H9 (cell line): ENCODE measurements at regions not wholly inside any gene's neighbourhood (a gene's known extent, or its start where the extent isn't known, plus 50 kb on each side); places are given as distances from the start of the nearest gene placed in this dataset.

Experiments used
- DNase-seq: peaks from one replicate; pipeline ENCODE4 v3.0.0-alpha.2; 2017
- H2AFZ ChIP-seq: one replicate; pipeline ENCODE4 v1.6.1; 2013; ENCODE audit warnings: mild to moderate bottlenecking, low read length, control low read depth, moderate library complexity
- H2AK5ac ChIP-seq: 2 replicates; pipeline ENCODE4 v1.6.1; 2013; ENCODE audit warnings: low read length, control low read depth, mixed read lengths; ENCODE audit not compliant: insufficient read length
- H2BK120ac ChIP-seq: one replicate; pipeline ENCODE4 v1.6.1; 2013; ENCODE audit warnings: low read depth, mild to moderate bottlenecking, low read length, control low read depth, inconsistent platforms; ENCODE audit not compliant: poor library complexity, severe bottlenecking
- H2BK12ac ChIP-seq: 2 replicates; pipeline ENCODE4 v1.6.1; 2013; ENCODE audit warnings: low read length, control low read depth, mixed read lengths, low read depth; ENCODE audit not compliant: insufficient read length
- H2BK15ac ChIP-seq: 2 replicates; pipeline ENCODE4 v1.6.1; 2013; ENCODE audit warnings: low read depth, low read length, control low read depth
- H2BK20ac ChIP-seq: one replicate; pipeline ENCODE4 v1.6.1; 2013; ENCODE audit warnings: low read depth, mild to moderate bottlenecking, low read length, control low read depth, inconsistent platforms; ENCODE audit not compliant: poor library complexity, severe bottlenecking
- H2BK5ac ChIP-seq: 2 replicates; pipeline ENCODE4 v1.6.1; 2013; ENCODE audit warnings: low read length, control low read depth, mixed read lengths; ENCODE audit not compliant: insufficient read length
- H3K14ac ChIP-seq: 2 replicates; pipeline ENCODE4 v1.6.1; 2013; ENCODE audit warnings: low read length, control low read depth; ENCODE audit not compliant: insufficient read depth
- H3K18ac ChIP-seq: 2 replicates; pipeline ENCODE4 v1.6.1; 2013; ENCODE audit warnings: low read depth, mild to moderate bottlenecking, mixed read lengths, low read length, control low read depth; ENCODE audit not compliant: insufficient read length
- H3K23ac ChIP-seq: 2 replicates; pipeline ENCODE4 v1.6.1; 2013; ENCODE audit warnings: low read length, control low read depth, mixed read lengths, low read depth; ENCODE audit not compliant: insufficient read length
- H3K23me2 ChIP-seq: 2 replicates; pipeline ENCODE4 v1.6.1; 2013; ENCODE audit warnings: low read depth, mild to moderate bottlenecking, mixed read lengths, low read length, control low read depth; ENCODE audit not compliant: insufficient read length, poor library complexity, severe bottlenecking
- H3K27ac ChIP-seq: 2 replicates; pipeline ENCODE4 v1.5.1; 2013; ENCODE audit warnings: low read length, control low read depth, mixed read lengths, low read depth; ENCODE audit not compliant: insufficient read length
- H3K27me3 ChIP-seq: 2 replicates; pipeline ENCODE4 v1.6.1; 2013; ENCODE audit warnings: low read length, control low read depth, inconsistent platforms; ENCODE audit not compliant: insufficient read depth
- H3K4ac ChIP-seq: 2 replicates; pipeline ENCODE4 v1.6.1; 2013; ENCODE audit warnings: low read depth, mild to moderate bottlenecking, control low read depth, inconsistent platforms, low read length, moderate library complexity
- H3K4me1 ChIP-seq: 2 replicates; pipeline ENCODE4 v1.6.1; 2013; ENCODE audit warnings: low read length, control low read depth, inconsistent platforms; ENCODE audit not compliant: insufficient read depth
- H3K4me2 ChIP-seq: 2 replicates; pipeline ENCODE4 v1.6.1; 2013; ENCODE audit warnings: low read length, control low read depth, mixed read lengths; ENCODE audit not compliant: insufficient read length, insufficient read depth
- H3K56ac ChIP-seq: 2 replicates; pipeline ENCODE4 v1.6.1; 2013; ENCODE audit warnings: low read depth, mild to moderate bottlenecking, mixed read lengths, low read length, control low read depth; ENCODE audit not compliant: insufficient read length
- H3K79me1 ChIP-seq: 2 replicates; pipeline ENCODE4 v1.6.1; 2013; ENCODE audit warnings: low read depth, mild to moderate bottlenecking, moderate library complexity, low read length, control low read depth, inconsistent platforms; ENCODE audit not compliant: insufficient read depth, poor library complexity, severe bottlenecking
- H3K79me2 ChIP-seq: 2 replicates; pipeline ENCODE4 v1.6.1; 2013; ENCODE audit warnings: low read length, control low read depth, inconsistent platforms; ENCODE audit not compliant: insufficient read depth
- H3K9ac ChIP-seq: 2 replicates; pipeline ENCODE4 v1.6.1; 2013; ENCODE audit warnings: low read length, control low read depth, mixed read lengths; ENCODE audit not compliant: insufficient read length; ENCODE audit errors: extremely low read depth
- H3K9me3 ChIP-seq: one replicate; pipeline ENCODE4 v1.6.1; 2013; ENCODE audit warnings: low read depth, low read length, inconsistent platforms; ENCODE audit not compliant: control insufficient read depth
- H3T11ph ChIP-seq: one replicate; pipeline ENCODE4 v1.6.1; 2013; ENCODE audit warnings: mild to moderate bottlenecking, low read length, control low read depth, inconsistent platforms
- H4K20me1 ChIP-seq: one replicate; pipeline ENCODE4 v1.6.1; 2013; ENCODE audit not compliant: control insufficient read depth, insufficient read length, insufficient read depth
- H4K5ac ChIP-seq: 2 replicates; pipeline ENCODE4 v1.6.1; 2013; ENCODE audit warnings: low read depth, mild to moderate bottlenecking, mixed read lengths, low read length, control low read depth; ENCODE audit not compliant: insufficient read length
- H4K8ac ChIP-seq: replicated peaks from 2 replicates; pipeline ENCODE4 v1.6.1; 2013; ENCODE audit warnings: low read length, control low read depth, mixed read lengths, low read depth; ENCODE audit not compliant: insufficient read length
- H4K91ac ChIP-seq: 2 replicates; pipeline ENCODE4 v1.6.1; 2013; ENCODE audit warnings: low read depth, mild to moderate bottlenecking, moderate library complexity, mixed read lengths, low read length, control low read depth; ENCODE audit not compliant: insufficient read length
- H3K27ac Mint-ChIP-seq, 3 experiments: 2 replicates in 2 of 3; 3 replicates in 1 of 3; pipeline ENCODE4 v1.8.0; 2020 to 2021; ENCODE audit warnings: mixed read lengths in 3 of 3, mild to moderate bottlenecking in 1 of 3, moderate library complexity in 1 of 3
- H3K27me3 Mint-ChIP-seq: 2 replicates; pipeline ENCODE4 v1.8.0; 2021; ENCODE audit warnings: low read depth, mild to moderate bottlenecking, moderate library complexity, mixed read lengths
- H3K36me3 Mint-ChIP-seq, 3 experiments: 2 replicates in 2 of 3; 3 replicates in 1 of 3; pipeline ENCODE4 v1.8.0; 2020 to 2021; ENCODE audit warnings: low read depth in 3 of 3, mixed read lengths in 3 of 3; ENCODE audit not compliant: insufficient read depth in 1 of 3
- H3K4me1 Mint-ChIP-seq, 2 experiments: 2 replicates each; pipeline ENCODE4 v1.8.0; 2020; ENCODE audit warnings: mixed read lengths in 2 of 2
- H3K4me3 Mint-ChIP-seq, 2 experiments: 2 replicates in 1 of 2; 3 replicates in 1 of 2; pipeline ENCODE4 v1.8.0; 2020 to 2021; ENCODE audit warnings: mild to moderate bottlenecking in 2 of 2, mixed read lengths in 2 of 2, moderate library complexity in 1 of 2
- H3K9me3 Mint-ChIP-seq, 2 experiments: 2 replicates in 1 of 2; 3 replicates in 1 of 2; pipeline ENCODE4 v1.8.0; 2020; ENCODE audit warnings: mild to moderate bottlenecking in 2 of 2, mixed read lengths in 2 of 2, moderate library complexity in 1 of 2
- WGBS: extraction: QIAGEN DNeasy Blood & Tissue Kit; methylation state at CpG from one replicate; pipeline ENCODE4 v1.1.7; 2013; ENCODE audit warnings: missing lambda C conversion rate, low lambda C conversion rate, mixed read lengths; ENCODE audit not compliant: insufficient read length; ENCODE audit errors: extremely low coverage; 5-methylcytosine and 5-hydroxymethylcytosine counted together
- TF ChIP-seq, protein P1 (sequence below): fragments of 200-600 bp; sonication (generic); conservative IDR thresholded peaks from 3 replicates; pipeline ENCODE4 v1.8.0; 2021; ENCODE audit warnings: antibody characterized with exemption, mild to moderate bottlenecking

DNA sequence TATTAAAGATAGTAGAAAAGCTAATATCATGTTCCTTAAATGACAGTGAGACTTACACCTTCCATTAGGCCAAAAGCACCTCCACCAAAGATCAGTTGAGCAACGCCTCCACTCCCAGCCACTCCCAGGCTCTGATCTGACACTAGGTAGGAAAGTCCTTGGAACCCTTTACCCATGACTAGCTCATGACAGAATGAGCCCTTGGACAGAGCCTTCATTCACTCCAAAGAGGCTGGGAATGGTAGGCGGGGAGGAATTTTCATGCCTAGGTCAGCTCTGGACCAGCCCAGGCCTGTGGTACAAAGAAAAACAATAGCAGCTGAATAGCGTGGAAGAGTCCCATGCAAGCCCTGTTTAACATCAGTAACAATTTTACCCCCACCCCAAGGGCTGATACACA lies 493.7 kb downstream of the NR2F1-AS1 start:
- Histone ChIP-seq H2BK15ac (no peak overlapping the region), H3K4me2 (no peak overlapping the region), H3K23me2 (no peaks in the 10 kb centered on the region), H3K79me2 (no peaks in the 10 kb centered on the region), H4K91ac (no peak overlapping the region), H3K9ac (no peak overlapping the region), H3K23ac (no peak overlapping the region), H2BK12ac (no peak overlapping the region), H2BK20ac (no peak overlapping the region), H4K20me1 (no peaks in the 10 kb centered on the region), H3K27ac (no peak overlapping the region), H3K4me1 (no peaks in the 10 kb centered on the region), H3K27me3 (no peaks in the 10 kb centered on the region), H2BK120ac (no peak overlapping the region), H2BK5ac (no peak overlapping the region), H4K5ac (no peak overlapping the region), H4K8ac (no peak overlapping the region), H3K56ac (no peak overlapping the region), H3K79me1 (no peaks in the 10 kb centered on the region), H3T11ph (no peak overlapping the region), H3K4ac (no peak overlapping the region), H3K14ac (no peak overlapping the region), H2AFZ (no peak overlapping the region), H3K18ac (no peak overlapping the region), H3K9me3 (no peaks in the 10 kb centered on the region), H2AK5ac (no peak overlapping the region)
- Mint-ChIP-seq H3K9me3 (no peaks in the 10 kb centered on the region), H3K36me3 (no peaks in the 10 kb centered on the region), H3K27ac (no peak overlapping the region), H3K27me3 (no peaks in the 10 kb centered on the region), H3K4me1 (no peaks in the 10 kb centered on the region), H3K4me3 (no peak overlapping the region)
- TF ChIP-seq, protein P1, sequence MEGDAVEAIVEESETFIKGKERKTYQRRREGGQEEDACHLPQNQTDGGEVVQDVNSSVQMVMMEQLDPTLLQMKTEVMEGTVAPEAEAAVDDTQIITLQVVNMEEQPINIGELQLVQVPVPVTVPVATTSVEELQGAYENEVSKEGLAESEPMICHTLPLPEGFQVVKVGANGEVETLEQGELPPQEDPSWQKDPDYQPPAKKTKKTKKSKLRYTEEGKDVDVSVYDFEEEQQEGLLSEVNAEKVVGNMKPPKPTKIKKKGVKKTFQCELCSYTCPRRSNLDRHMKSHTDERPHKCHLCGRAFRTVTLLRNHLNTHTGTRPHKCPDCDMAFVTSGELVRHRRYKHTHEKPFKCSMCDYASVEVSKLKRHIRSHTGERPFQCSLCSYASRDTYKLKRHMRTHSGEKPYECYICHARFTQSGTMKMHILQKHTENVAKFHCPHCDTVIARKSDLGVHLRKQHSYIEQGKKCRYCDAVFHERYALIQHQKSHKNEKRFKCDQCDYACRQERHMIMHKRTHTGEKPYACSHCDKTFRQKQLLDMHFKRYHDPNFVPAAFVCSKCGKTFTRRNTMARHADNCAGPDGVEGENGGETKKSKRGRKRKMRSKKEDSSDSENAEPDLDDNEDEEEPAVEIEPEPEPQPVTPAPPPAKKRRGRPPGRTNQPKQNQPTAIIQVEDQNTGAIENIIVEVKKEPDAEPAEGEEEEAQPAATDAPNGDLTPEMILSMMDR: no peak
- WGBS: no CpG with 5 or more reads among the region's 3 CpGs
- DNase-seq: no peak
